Epithelial cell of esophagus (primary cell): ENCODE measurements at regions not wholly inside any gene's neighbourhood (a gene's known extent, or its start where the extent isn't known, plus 50 kb on each side); places are given as distances from the start of the nearest gene placed in this dataset.

Source experiments
- DNase-seq: peaks from one replicate; pipeline ENCODE4 v3.0.0; 2010; ENCODE audit warnings: low read depth
- H3K4me3 ChIP-seq: 2 replicates; pipeline ENCODE4 v1.5.1; 2011; ENCODE audit warnings: mild to moderate bottlenecking, low read length, control low read depth
- CTCF ChIP-seq: IDR thresholded peaks from 2 replicates; pipeline ENCODE4 v1.5.1; 2011; ENCODE audit warnings: low read depth, mild to moderate bottlenecking, low read length, control low read depth, inconsistent platforms; ENCODE audit not compliant: insufficient read depth; ENCODE audit errors: missing control alignments

- TF ChIP-seq CTCF = no peak
- no peak overlapping the region for H3K4me3 ChIP-seq
- no peak for DNase-seq
These were observed 297.6 kb downstream of the GPAM start for GRCh38 chr10:111885919-111886318.

GRCh38 chr10:111887266-111887665 is 296.3 kb downstream of the GPAM start:
- TF ChIP-seq CTCF = no peak
- DNase-seq = no peak
- H3K4me3 ChIP-seq = no peak overlapping the region

- DNase-seq = no peak
- TF ChIP-seq CTCF = no peak
- H3K4me3 ChIP-seq = no peak overlapping the region
These were observed 293.5 kb downstream of the GPAM start for GRCh38 chr10:111890046-111890445.

GRCh38 chr10:111916011-111916410 is 267.6 kb downstream of the GPAM start:
- TF ChIP-seq CTCF = no peak
- no peak for DNase-seq
- H3K4me3 ChIP-seq = no peak overlapping the region

GRCh38 chr10:111921821-111922220 is 261.7 kb downstream of the GPAM start:
- DNase-seq = no peak
- H3K4me3 ChIP-seq = no peak overlapping the region
- no peak for TF ChIP-seq CTCF

- DNase-seq = no peak
- H3K4me3 ChIP-seq = no peak overlapping the region
- no peak for TF ChIP-seq CTCF
These were observed 260.5 kb downstream of the GPAM start for GRCh38 chr10:111923032-111923431.

- TF ChIP-seq CTCF = no peak
- H3K4me3 ChIP-seq = no peak overlapping the region
- no peak for DNase-seq
These were observed 257.3 kb downstream of the GPAM start for GRCh38 chr10:111926286-111926685.
